HUES64 (cell line): ENCODE measurements at regions not wholly inside any gene's neighbourhood (a gene's known extent, or its start where the extent isn't known, plus 50 kb on each side); places are given as distances from the start of the nearest gene placed in this dataset.

ENCODE experiments used
- H3K27ac ChIP-seq: 2 replicates; pipeline ENCODE4 v1.7.0; 2013; ENCODE audit warnings: low read depth, low read length, inconsistent platforms
- H3K27me3 ChIP-seq: 2 replicates; pipeline ENCODE4 v1.6.1; 2013; ENCODE audit warnings: mild to moderate bottlenecking, low read length; ENCODE audit not compliant: insufficient read depth
- H3K36me3 ChIP-seq: 2 replicates; pipeline ENCODE4 v1.6.1; 2013; ENCODE audit warnings: mild to moderate bottlenecking, low read length; ENCODE audit not compliant: insufficient read depth
- H3K4me1 ChIP-seq: 2 replicates; pipeline ENCODE4 v1.6.1; 2013; ENCODE audit warnings: mild to moderate bottlenecking, low read length, moderate library complexity; ENCODE audit not compliant: insufficient read depth
- H3K4me3 ChIP-seq: 2 replicates; pipeline ENCODE4 v1.5.1; 2013; ENCODE audit warnings: mild to moderate bottlenecking, low read length, moderate library complexity
- H3K9ac ChIP-seq: 2 replicates; pipeline ENCODE4 v1.6.1; 2013; ENCODE audit warnings: mild to moderate bottlenecking, low read depth, low read length
- H3K9me3 ChIP-seq: 2 replicates; pipeline ENCODE4 v1.6.1; 2013; ENCODE audit warnings: low read depth, low read length; ENCODE audit not compliant: insufficient read depth
- WGBS: fragments of 150-250, 120-280 bp; methylation state at CpG from one replicate; pipeline ENCODE4 v1.1.7; 2013; ENCODE audit warnings: missing lambda C conversion rate; 5-methylcytosine and 5-hydroxymethylcytosine counted together

GRCh38 chr2:187871506-187871905 is 317.3 kb upstream of the TFPI start:
- Histone ChIP-seq H3K27ac (no peak overlapping the region), H3K27me3 (no peaks in the 10 kb centered on the region), H3K9ac (no peak overlapping the region), H3K4me1 (no peaks in the 10 kb centered on the region), H3K4me3 (no peak overlapping the region), H3K9me3 (no peaks in the 10 kb centered on the region), H3K36me3 (no peaks in the 10 kb centered on the region)
- 100% methylated on average over 1 of the region's 3 CpGs for WGBS

- WGBS: 100% methylated on average over 2 of the region's 2 CpGs
- Histone ChIP-seq H3K4me3 (no peak overlapping the region), H3K9me3 (no peaks in the 10 kb centered on the region), H3K9ac (no peak overlapping the region), H3K27ac (no peak overlapping the region), H3K27me3 (no peaks in the 10 kb centered on the region), H3K36me3 (no peaks in the 10 kb centered on the region), H3K4me1 (no peaks in the 10 kb centered on the region)
Observed at GRCh38 chr2:187873132-187873531, 318.9 kb upstream of the TFPI start.

GRCh38 chr2:187874786-187875185 is 320.6 kb upstream of the TFPI start:
- no peaks in the 10 kb centered on the region for H3K9me3 ChIP-seq
- H3K27me3 ChIP-seq: no peaks in the 10 kb centered on the region
- H3K4me1 ChIP-seq: peaks cover 11% of the 10 kb centered on the region
- no peak overlapping the region for H3K27ac ChIP-seq
- WGBS: 94% methylated on average over 1 of the region's 2 CpGs
- H3K4me3 ChIP-seq: no peak overlapping the region
- H3K9ac ChIP-seq: no peak overlapping the region
- no peaks in the 10 kb centered on the region for H3K36me3 ChIP-seq

GRCh38 chr2:187875261-187876141 is 321.3 kb upstream of the TFPI start:
- 97% methylated on average over 2 of the region's 3 CpGs for WGBS
- H3K36me3 ChIP-seq: no peaks in the 10 kb centered on the region
- no peak overlapping the region for H3K27ac ChIP-seq

GRCh38 chr2:187876554-187876953 is 322.3 kb upstream of the TFPI start:
- no peak overlapping the region for H3K9ac ChIP-seq
- no peaks in the 10 kb centered on the region for H3K9me3 ChIP-seq
- no peak overlapping the region for H3K27ac ChIP-seq
- H3K4me1 ChIP-seq: peaks cover 14% of the 10 kb centered on the region
- H3K4me3 ChIP-seq: no peak overlapping the region
- H3K27me3 ChIP-seq: no peaks in the 10 kb centered on the region
- 100% methylated on average over 4 of the region's 5 CpGs for WGBS
- no peaks in the 10 kb centered on the region for H3K36me3 ChIP-seq

More at GRCh38 chr2:187875261-187876141, 321.3 kb upstream of the TFPI start:
- no peak overlapping the region for H3K9ac ChIP-seq
- no peaks in the 10 kb centered on the region for H3K9me3 ChIP-seq
- peaks cover 11% of the 10 kb centered on the region for H3K4me1 ChIP-seq
- no peaks in the 10 kb centered on the region for H3K27me3 ChIP-seq
- H3K4me3 ChIP-seq: no peak overlapping the region

GRCh38 chr2:187877391-187877790 is 323.2 kb upstream of the TFPI start:
- H3K27me3 ChIP-seq: no peaks in the 10 kb centered on the region
- no peak overlapping the region for H3K9ac ChIP-seq
- H3K4me3 ChIP-seq: no peak overlapping the region
- no peaks in the 10 kb centered on the region for H3K36me3 ChIP-seq
- peaks cover 22% of the 10 kb centered on the region for H3K4me1 ChIP-seq
- no peak overlapping the region for H3K27ac ChIP-seq
- no peaks in the 10 kb centered on the region for H3K9me3 ChIP-seq

- H3K4me3 ChIP-seq: no peak overlapping the region
- no peaks in the 10 kb centered on the region for H3K9me3 ChIP-seq
- no peak overlapping the region for H3K9ac ChIP-seq
- H3K4me1 ChIP-seq: peaks cover 29% of the 10 kb centered on the region
- no peak overlapping the region for H3K27ac ChIP-seq
- no peaks in the 10 kb centered on the region for H3K27me3 ChIP-seq
- WGBS: 100% methylated on average over 1 of the region's 1 CpG
- no peaks in the 10 kb centered on the region for H3K36me3 ChIP-seq
Observed at GRCh38 chr2:187878112-187878511, 323.9 kb upstream of the TFPI start.

GRCh38 chr2:187879491-187879890 is 325.3 kb upstream of the TFPI start:
- Histone ChIP-seq H3K4me1 (peaks cover 30% of the 10 kb centered on the region), H3K27ac (no peak overlapping the region), H3K4me3 (no peak overlapping the region), H3K9ac (no peak overlapping the region), H3K27me3 (no peaks in the 10 kb centered on the region), H3K36me3 (no peaks in the 10 kb centered on the region), H3K9me3 (no peaks in the 10 kb centered on the region)
- 100% methylated on average over 3 of the region's 7 CpGs for WGBS

GRCh38 chr2:187884003-187884402 is 329.8 kb upstream of the TFPI start:
- Histone ChIP-seq H3K36me3 (no peaks in the 10 kb centered on the region), H3K9ac (no peak overlapping the region), H3K4me1 (peaks cover 26% of the 10 kb centered on the region), H3K27ac (no peak overlapping the region), H3K27me3 (no peaks in the 10 kb centered on the region), H3K4me3 (no peak overlapping the region), H3K9me3 (no peaks in the 10 kb centered on the region)
- WGBS: 100% methylated on average over 1 of the region's 1 CpG

- 56% methylated on average over 2 of the region's 2 CpGs for WGBS
Observed at GRCh38 chr2:187890690-187891089, 336.5 kb upstream of the TFPI start.

GRCh38 chr2:187900021-187900420 is 345.8 kb upstream of the TFPI start:
- Histone ChIP-seq H3K4me3 (no peak overlapping the region), H3K27me3 (no peaks in the 10 kb centered on the region), H3K9me3 (no peaks in the 10 kb centered on the region)

More at GRCh38 chr2:187890690-187891089, 336.5 kb upstream of the TFPI start:
- peaks cover 7% of the 10 kb centered on the region; the same call in 1 of the 2 replicates for H3K4me1 ChIP-seq
- H3K9ac ChIP-seq: no peak overlapping the region
- no peaks in the 10 kb centered on the region for H3K27me3 ChIP-seq
- no peaks in the 10 kb centered on the region for H3K36me3 ChIP-seq
- H3K4me3 ChIP-seq: no peak overlapping the region
- 0 out of 2 replicates have a peak, but pooled peaks cover 3% of the 10 kb centered on the region for H3K9me3 ChIP-seq
- no peak overlapping the region for H3K27ac ChIP-seq

More at GRCh38 chr2:187900021-187900420, 345.8 kb upstream of the TFPI start:
- Histone ChIP-seq H3K36me3 (no peaks in the 10 kb centered on the region), H3K9ac (no peak overlapping the region), H3K4me1 (no peaks in the 10 kb centered on the region), H3K27ac (no peak overlapping the region)
